Keratinocyte (primary cell): ENCODE measurements at regions not wholly inside any gene's neighbourhood (a gene's known extent, or its start where the extent isn't known, plus 50 kb on each side); places are given as distances from the start of the nearest gene placed in this dataset.

Source experiments
- DNase-seq: peaks from one replicate; pipeline ENCODE4 v3.0.0-alpha.2; 2011; ENCODE audit warnings: low read depth, missing footprints, low spot score
- FAIRE-seq: peaks from 2 replicates; lab custom pipeline; 2011; peaks lifted over from hg19 to GRCh38; lab: Jason Lieb, UNC
- H2AFZ ChIP-seq: 2 replicates; pipeline ENCODE4 v1.6.0; 2012; ENCODE audit warnings: low read length, control low read depth, inconsistent platforms; ENCODE audit not compliant: control insufficient read depth
- H3K27ac ChIP-seq: 2 replicates; pipeline ENCODE4 v1.5.1; 2011; ENCODE audit warnings: low read length; ENCODE audit not compliant: control insufficient read depth, insufficient read depth
- H3K27me3 ChIP-seq: 3 replicates; pipeline ENCODE4 v1.6.0; 2011; ENCODE audit warnings: low read length; ENCODE audit not compliant: control insufficient read depth, insufficient read depth; ENCODE audit errors: extremely low read depth
- H3K36me3 ChIP-seq, 2 experiments: 2 replicates in 1 of 2; 3 replicates in 1 of 2; pipeline ENCODE4 v1.5.1; 2011; ENCODE audit warnings: low read length in 2 of 2, mild to moderate bottlenecking in 1 of 2; ENCODE audit not compliant: control insufficient read depth in 2 of 2, insufficient read depth in 2 of 2; ENCODE audit errors: extremely low read depth in 1 of 2
- H3K4me1 ChIP-seq: 3 replicates; pipeline ENCODE4 v1.5.1; 2011; ENCODE audit warnings: low read length; ENCODE audit not compliant: control insufficient read depth, insufficient read depth; ENCODE audit errors: extremely low read depth
- H3K4me2 ChIP-seq: 3 replicates; pipeline ENCODE4 v1.6.0; 2011; ENCODE audit warnings: low read depth, low read length; ENCODE audit not compliant: control insufficient read depth, insufficient read depth; ENCODE audit errors: extremely low read depth
- H3K4me3 ChIP-seq, 3 experiments: fragments of 200-600 bp in 1 of 3; sonication (generic) in 1 of 3; 2 replicates in 2 of 3; 3 replicates in 1 of 3; pipeline ENCODE4 v1.5.1; 2011 to 2016; ENCODE audit warnings: low read length in 3 of 3, mild to moderate bottlenecking in 3 of 3, control low read depth in 2 of 3, inconsistent platforms in 1 of 3, low read depth in 1 of 3, mixed read lengths in 1 of 3, mixed run types in 1 of 3, moderate library complexity in 1 of 3; ENCODE audit not compliant: control insufficient read depth in 2 of 3, insufficient read depth in 2 of 3; ENCODE audit errors: extremely low read depth in 1 of 3
- H3K79me2 ChIP-seq: 2 replicates; pipeline ENCODE4 v1.6.0; 2012; ENCODE audit warnings: low read length; ENCODE audit not compliant: control insufficient read depth, insufficient read depth
- H3K9ac ChIP-seq: 3 replicates; pipeline ENCODE4 v1.6.0; 2011; ENCODE audit warnings: low read length; ENCODE audit not compliant: control insufficient read depth, insufficient read depth; ENCODE audit errors: extremely low read depth
- H3K9me1 ChIP-seq: 3 replicates; pipeline ENCODE4 v1.6.0; 2011; ENCODE audit warnings: low read length; ENCODE audit not compliant: control insufficient read depth, insufficient read depth; ENCODE audit errors: extremely low read depth
- H3K9me3 ChIP-seq: 2 replicates; pipeline ENCODE4 v1.5.1; 2012; ENCODE audit warnings: low read depth, low read length; ENCODE audit not compliant: control insufficient read depth
- H4K20me1 ChIP-seq: 3 replicates; pipeline ENCODE4 v1.6.0; 2011; ENCODE audit warnings: low read length; ENCODE audit not compliant: control insufficient read depth, insufficient read depth; ENCODE audit errors: extremely low read depth
- CTCF ChIP-seq, 3 experiments: IDR thresholded peaks in 1 of 3; conservative IDR thresholded peaks in 1 of 3; optimal IDR thresholded peaks in 1 of 3; 2 replicates in 2 of 3; 3 replicates in 1 of 3; pipeline versions ENCODE3 to v1.5.1; 2011; ENCODE audit warnings: low read length in 3 of 3, mild to moderate bottlenecking in 3 of 3, moderate library complexity in 2 of 3, control low read depth in 1 of 3, inconsistent platforms in 1 of 3; ENCODE audit not compliant: insufficient read depth in 2 of 3; ENCODE audit errors: extremely low read depth in 1 of 3
- EZH2 ChIP-seq: IDR thresholded peaks from one replicate; pipeline ENCODE4 v1.6.1; 2012; ENCODE audit warnings: inconsistent platforms, mild to moderate bottlenecking, low read length, moderate library complexity
- dilution Hi-C: fragments of 300-500 bp; cut with MboI; formaldehyde crosslinking; loops from one replicate; pipeline ENCODE4 v1.7.0; 2020; ENCODE audit warnings: low sequenced_read_pairs; ENCODE audit not compliant: extremely low pct_ligation_motif_present

GRCh38 chr5:63249960-63250359 is 671.3 kb downstream of the LRRC70 start:
- H3K4me3 ChIP-seq = no peak overlapping the region
- no peak for FAIRE-seq
- no peaks in the 10 kb centered on the region for H3K4me1 ChIP-seq
- no peak overlapping the region for H3K27ac ChIP-seq
- no peaks in the 10 kb centered on the region for H3K9me1 ChIP-seq
- dilution Hi-C loops = no loop called here
- no peaks in the 10 kb centered on the region for H3K79me2 ChIP-seq
- no peaks in the 10 kb centered on the region for H3K9me3 ChIP-seq
- no peaks in the 10 kb centered on the region for H3K36me3 ChIP-seq
- H3K27me3 ChIP-seq = no peaks in the 10 kb centered on the region
- no peak overlapping the region for H3K4me2 ChIP-seq
- TF ChIP-seq CTCF (optimal IDR thresholded peaks at IDR 0.05 in 1 of 3, IDR thresholded peaks at IDR 0.05 in 1 of 3, conservative IDR thresholded peaks at IDR 0.05 in 1 of 3; ENCODE audit: extremely low read depth in 1 of 3, insufficient read depth in 2 of 3, low read length in 3 of 3) (no peak), EZH2 (no peak)
- H2AFZ ChIP-seq = no peak overlapping the region
- H4K20me1 ChIP-seq = no peaks in the 10 kb centered on the region
- no peak for DNase-seq
- H3K9ac ChIP-seq = no peak overlapping the region

GRCh38 chr5:63247651-63248050 is 669.0 kb downstream of the LRRC70 start:
- Histone ChIP-seq H3K4me3 (no peak overlapping the region), H3K4me2 (no peak overlapping the region), H3K9me3 (no peaks in the 10 kb centered on the region), H4K20me1 (no peaks in the 10 kb centered on the region), H2AFZ (no peak overlapping the region), H3K79me2 (no peaks in the 10 kb centered on the region), H3K9ac (no peak overlapping the region), H3K36me3 (no peaks in the 10 kb centered on the region), H3K9me1 (no peaks in the 10 kb centered on the region), H3K27me3 (no peaks in the 10 kb centered on the region), H3K27ac (no peak overlapping the region), H3K4me1 (no peaks in the 10 kb centered on the region)
- FAIRE-seq (no peak), DNase-seq (no peak)
- TF ChIP-seq CTCF (optimal IDR thresholded peaks at IDR 0.05 in 1 of 3, IDR thresholded peaks at IDR 0.05 in 1 of 3, conservative IDR thresholded peaks at IDR 0.05 in 1 of 3; ENCODE audit: extremely low read depth in 1 of 3, insufficient read depth in 2 of 3, low read length in 3 of 3) = no peak
- no peak for TF ChIP-seq EZH2
- dilution Hi-C loops = no loop called here
